Heart left ventricle (tissue), 13 donors: ENCODE measurements at regions not wholly inside any gene's neighbourhood (a gene's known extent, or its start where the extent isn't known, plus 50 kb on each side); places are given as distances from the start of the nearest gene placed in this dataset.

Experiments
- CTCF ChIP-seq, 12 donors: fragments of 200-600 bp; sonication (generic) in 4 of 12; IDR thresholded peaks; one replicate each; pipeline versions ENCODE4 v1.5.0 to v1.8.0; 2018 to 2022; ENCODE audit warnings: antibody characterized with exemption in 12 of 12, mild to moderate bottlenecking in 5 of 12
- POLR2A ChIP-seq, 2 donors: fragments of 450-650 bp; IDR thresholded peaks; one replicate each; pipeline ENCODE4 v1.6.1; 2017; ENCODE audit warnings: antibody characterized with exemption in 2 of 2, mild to moderate bottlenecking in 2 of 2, moderate library complexity in 2 of 2
- donor health status: ischemic (EF 13 %, LVEDD 7.1; RV severe dilation, severe dysfunction).
- donor health status: DM: no; HTN: yes; CAD: no.
- donor health status: DM: no; HTN: no; CAD: no.
- donor health status: ischemic (EF 25% LVEDD 6.9; RV normal size, moderate dysfunction).
- donor health status: ischemic (EF 25% LVEDD 5.7; RV mildly dilated, moderate dysfunction).
- donor health status: ischemic (EF 35%, LVEDD 5.7; RV mildly dilated, moderate dysfunction).
- donor health status: nonischemic (EF 11% LVEDD 7.7; RV severe dilation, severe dysfunction).
- donor health status: DM: yes; HTN: yes; CAD: no.
- donor health status: PGD.
- donor health status: ischemic (EF 29% LVEDD 5.4; RV normal size, mild dysfunction).
- donor health status: nonischemic (EF 23%, LVEDD 6.1; RV moderate dilation, normal function).

DNA sequence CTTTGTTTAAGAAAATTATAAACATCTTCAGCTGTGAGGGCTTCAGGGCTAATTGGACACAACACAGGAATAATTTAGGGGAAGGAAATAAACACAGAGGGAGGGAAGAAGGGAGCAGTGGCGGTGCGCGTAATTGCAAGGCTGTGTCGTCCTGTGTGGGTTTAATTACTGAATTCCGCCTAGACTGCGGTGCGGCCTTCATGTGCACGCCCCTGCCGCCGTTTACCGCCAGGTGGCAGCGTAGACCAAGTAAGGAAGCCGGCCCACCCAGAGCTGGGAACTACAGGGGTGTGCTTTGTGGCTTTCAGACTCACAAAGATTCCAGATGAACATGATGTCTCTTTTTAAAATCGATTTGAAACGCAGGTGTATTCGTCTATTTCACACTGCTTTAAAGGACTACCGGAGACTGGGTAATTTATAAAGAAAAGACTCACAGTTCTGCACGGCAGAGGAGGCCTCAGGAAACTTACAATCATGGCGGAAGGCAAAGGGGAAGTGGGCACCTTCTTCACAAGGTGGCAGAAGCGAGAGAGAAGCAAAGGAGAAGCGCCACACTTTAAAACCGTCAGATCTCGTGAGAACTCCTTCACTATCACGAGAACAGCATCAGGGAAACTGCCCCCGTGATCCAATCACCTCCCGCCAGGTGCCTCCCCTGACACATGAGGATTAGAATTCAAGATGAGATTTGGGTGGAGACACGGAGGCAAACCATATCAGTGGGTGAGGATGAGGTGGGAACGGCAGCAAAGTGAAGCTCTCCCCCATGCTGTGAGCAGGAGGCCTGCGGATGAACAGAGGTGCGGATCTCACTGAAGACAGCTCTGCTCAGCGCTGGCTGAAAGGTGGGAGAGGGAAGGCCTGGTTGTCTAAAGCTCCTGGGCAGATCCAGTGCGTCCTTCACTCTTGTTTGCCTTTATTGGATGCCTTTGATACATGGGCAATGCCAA, 222.0 kb upstream of the PDE10A start:
- peak; percentile 73 to 95 (median 88) for TF ChIP-seq CTCF (IDR thresholded peaks at IDR 0.05)
- no peak for TF ChIP-seq POLR2A (IDR thresholded peaks at IDR 0.05)
